ENCODE measurements at regions not wholly inside any gene's neighbourhood (a gene's known extent, or its start where the extent isn't known, plus 50 kb on each side); places are given as distances from the start of the nearest gene placed in this dataset.
A peak's percentile ranks its signal among the peaks of the same experiment; 100 is the strongest.

- Mint-ChIP-seq H3K4me1 (peaks cover 39 to 44% of the 10 kb centered on the region in 2 experiments), H3K4me3 (no peak overlapping the region), H3K36me3 (ENCODE audit: insufficient read depth in 1 of 3, low read depth in 3 of 3) (peaks cover 5 to 16% (median 12%) of the 10 kb centered on the region in 3 experiments), H3K9me3 (peaks cover 6 to 11% of the 10 kb centered on the region in 2 experiments; a peak in 4 of 5 replicates), H3K27me3 (ENCODE audit: low read depth) (no peaks in the 10 kb centered on the region), H3K27ac (peak overlapping the region; percentile 5 to 86 (median 6); a peak in 4 of 7 replicates)
- Histone ChIP-seq H3K4me1 (ENCODE audit: insufficient read depth, low read length) (peaks cover 2% of the 10 kb centered on the region; the same call in 1 of the 2 replicates), H2BK12ac (ENCODE audit: insufficient read length, low read depth, low read length) (no peak overlapping the region), H3K56ac (ENCODE audit: insufficient read length, low read depth, low read length) (no peak overlapping the region), H4K91ac (ENCODE audit: insufficient read length, low read depth, low read length) (no peak overlapping the region), H3K4ac (ENCODE audit: low read depth, low read length) (no peak overlapping the region), H3K27me3 (ENCODE audit: insufficient read depth, low read length) (no peaks in the 10 kb centered on the region), H4K8ac (replicated peaks; ENCODE audit: insufficient read length, low read depth, low read length) (no peak overlapping the region), H3K27ac (ENCODE audit: insufficient read length, low read depth, low read length) (no peak overlapping the region), H3K79me1 (ENCODE audit: insufficient read depth, low read depth, low read length, poor library complexity, severe bottlenecking) (no peaks in the 10 kb centered on the region), H2AFZ (ENCODE audit: low read length) (no peak overlapping the region), H4K5ac (ENCODE audit: insufficient read length, low read depth, low read length) (no peak overlapping the region), H3K9me3 (ENCODE audit: control insufficient read depth, low read depth, low read length) (no peaks in the 10 kb centered on the region), H3K79me2 (ENCODE audit: insufficient read depth, low read length) (no peaks in the 10 kb centered on the region), H3K23ac (ENCODE audit: insufficient read length, low read depth, low read length) (no peak overlapping the region), H3K18ac (ENCODE audit: insufficient read length, low read depth, low read length) (no peak overlapping the region), H2BK5ac (ENCODE audit: insufficient read length, low read length) (no peak overlapping the region), H2AK5ac (ENCODE audit: insufficient read length, low read length) (no peak overlapping the region), H3K4me2 (ENCODE audit: insufficient read depth, insufficient read length, low read length) (no peak overlapping the region), H3K9ac (ENCODE audit: extremely low read depth, insufficient read length, low read length) (no peak overlapping the region), H3K23me2 (ENCODE audit: insufficient read length, low read depth, low read length, poor library complexity, severe bottlenecking) (no peaks in the 10 kb centered on the region), H2BK15ac (ENCODE audit: low read depth, low read length) (no peak overlapping the region), H3K14ac (ENCODE audit: insufficient read depth, low read length) (no peak overlapping the region), H2BK20ac (ENCODE audit: low read depth, low read length, poor library complexity, severe bottlenecking) (no peak overlapping the region), H2BK120ac (ENCODE audit: low read depth, low read length, poor library complexity, severe bottlenecking) (no peak overlapping the region), H4K20me1 (ENCODE audit: control insufficient read depth, insufficient read depth, insufficient read length) (no peaks in the 10 kb centered on the region), H3T11ph (ENCODE audit: low read length) (no peak overlapping the region)
- TF ChIP-seq, protein P1, sequence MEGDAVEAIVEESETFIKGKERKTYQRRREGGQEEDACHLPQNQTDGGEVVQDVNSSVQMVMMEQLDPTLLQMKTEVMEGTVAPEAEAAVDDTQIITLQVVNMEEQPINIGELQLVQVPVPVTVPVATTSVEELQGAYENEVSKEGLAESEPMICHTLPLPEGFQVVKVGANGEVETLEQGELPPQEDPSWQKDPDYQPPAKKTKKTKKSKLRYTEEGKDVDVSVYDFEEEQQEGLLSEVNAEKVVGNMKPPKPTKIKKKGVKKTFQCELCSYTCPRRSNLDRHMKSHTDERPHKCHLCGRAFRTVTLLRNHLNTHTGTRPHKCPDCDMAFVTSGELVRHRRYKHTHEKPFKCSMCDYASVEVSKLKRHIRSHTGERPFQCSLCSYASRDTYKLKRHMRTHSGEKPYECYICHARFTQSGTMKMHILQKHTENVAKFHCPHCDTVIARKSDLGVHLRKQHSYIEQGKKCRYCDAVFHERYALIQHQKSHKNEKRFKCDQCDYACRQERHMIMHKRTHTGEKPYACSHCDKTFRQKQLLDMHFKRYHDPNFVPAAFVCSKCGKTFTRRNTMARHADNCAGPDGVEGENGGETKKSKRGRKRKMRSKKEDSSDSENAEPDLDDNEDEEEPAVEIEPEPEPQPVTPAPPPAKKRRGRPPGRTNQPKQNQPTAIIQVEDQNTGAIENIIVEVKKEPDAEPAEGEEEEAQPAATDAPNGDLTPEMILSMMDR (conservative IDR thresholded peaks at IDR 0.05): no peak
- WGBS (ENCODE audit: extremely low coverage, insufficient read length, low lambda C conversion rate): no CpG with 5 or more reads among the region's 2 CpGs
- no peak for DNase-seq
Observed at GRCh38 chr4:164529058-164529457, 224.9 kb upstream of the SMIM31 start.
